IMR-90 (cell line): ENCODE measurements at regions not wholly inside any gene's neighbourhood (a gene's known extent, or its start where the extent isn't known, plus 50 kb on each side); places are given as distances from the start of the nearest gene placed in this dataset.

Source experiments
- ATAC-seq: fragments of 200-7000 bp; cut with Tn5 transposase; 2 replicates; pipeline ENCODE4 v1.9.1; 2020; ENCODE audit warnings: low read depth, mild to moderate bottlenecking, moderate library complexity
- BruUV-seq: library from RNA; stranded (reverse); fragments of 400-500 nt; replicated peaks from 2 replicates; lab custom pipeline; 2021; lab: Mats Ljungman, UMichigan
- CTCF ChIA-PET: fragments of 300-600 bp; formaldehyde crosslinking; extraction: SDS; loops from one replicate; lab custom pipeline; 2021; ENCODE audit warnings: antibody characterized with exemption; lab: Yijun Ruan, JAX
- POLR2A ChIA-PET: fragments of 300-600 bp; sonication (Branson Sonifier 250); formaldehyde crosslinking; loops from one replicate; lab custom pipeline; 2022; ENCODE audit warnings: antibody characterized with exemption; ENCODE audit not compliant: unreplicated experiment; lab: Charles Lee
- DNase-seq: peaks from one replicate; pipeline ENCODE4 v3.0.0; 2013
- H2AFZ ChIP-seq: replicated peaks from 2 replicates; pipeline ENCODE3; 2013; ENCODE audit warnings: low read length, mild to moderate bottlenecking; ENCODE audit not compliant: poor library complexity
- H2AK5ac ChIP-seq: 2 replicates; pipeline ENCODE4 v1.6.1; 2013; ENCODE audit warnings: low read depth, low read length, inconsistent platforms
- H2AK9ac ChIP-seq: replicated peaks from 2 replicates; pipeline ENCODE3; 2013; ENCODE audit warnings: mild to moderate bottlenecking, low read depth, low read length, moderate library complexity; ENCODE audit not compliant: poor library complexity
- H2BK120ac ChIP-seq: 2 replicates; pipeline ENCODE4 v1.6.1; 2013; ENCODE audit warnings: low read depth, low read length, inconsistent platforms
- H2BK15ac ChIP-seq: 3 replicates; pipeline ENCODE4 v1.6.1; 2013; ENCODE audit warnings: low read depth, low read length, inconsistent platforms
- H2BK20ac ChIP-seq: 2 replicates; pipeline ENCODE4 v1.6.1; 2013; ENCODE audit warnings: low read depth, mild to moderate bottlenecking, inconsistent platforms, low read length, moderate library complexity
- H2BK5ac ChIP-seq: 2 replicates; pipeline ENCODE4 v1.6.1; 2013; ENCODE audit warnings: mild to moderate bottlenecking, low read depth, low read length, inconsistent platforms; ENCODE audit not compliant: poor library complexity, severe bottlenecking
- H3K14ac ChIP-seq: replicated peaks from 2 replicates; pipeline ENCODE4 v1.6.1; 2013; ENCODE audit warnings: low read depth, low read length, inconsistent platforms
- H3K18ac ChIP-seq: 2 replicates; pipeline ENCODE4 v1.6.1; 2013; ENCODE audit warnings: low read depth, low read length, control low read depth
- H3K23ac ChIP-seq: 2 replicates; pipeline ENCODE4 v1.6.1; 2013; ENCODE audit warnings: low read depth, low read length, inconsistent platforms
- H3K27ac ChIP-seq: 2 replicates; pipeline ENCODE4 v1.5.1; 2013; ENCODE audit warnings: mild to moderate bottlenecking, control low read depth, low read length; ENCODE audit not compliant: insufficient read depth
- H3K27me3 ChIP-seq: 2 replicates; pipeline ENCODE4 v1.6.1; 2013; ENCODE audit warnings: low read length; ENCODE audit not compliant: control insufficient read depth, insufficient read depth
- H3K36me3 ChIP-seq: 2 replicates; pipeline ENCODE4 v1.6.1; 2013; ENCODE audit warnings: low read length, mixed read lengths; ENCODE audit not compliant: control insufficient read depth, insufficient read depth
- H3K4ac ChIP-seq: 2 replicates; pipeline ENCODE4 v1.6.1; 2013; ENCODE audit warnings: low read depth, low read length, inconsistent platforms
- H3K4me1 ChIP-seq: 2 replicates; pipeline ENCODE4 v1.6.1; 2013; ENCODE audit warnings: low read length, mixed read lengths; ENCODE audit not compliant: control insufficient read depth, insufficient read depth
- H3K4me2 ChIP-seq: 2 replicates; pipeline ENCODE4 v1.6.1; 2013; ENCODE audit warnings: low read depth, mild to moderate bottlenecking, control low read depth, low read length, moderate library complexity
- H3K4me3 ChIP-seq: 2 replicates; pipeline ENCODE4 v1.5.1; 2013; ENCODE audit warnings: low read depth, mild to moderate bottlenecking, control low read depth, low read length, moderate library complexity; ENCODE audit not compliant: insufficient read depth
- H3K56ac ChIP-seq: 2 replicates; pipeline ENCODE4 v1.6.1; 2013; ENCODE audit warnings: low read length, inconsistent platforms; ENCODE audit not compliant: insufficient read depth; ENCODE audit errors: extremely low read depth
- H3K79me1 ChIP-seq, 2 experiments: 2 replicates each; pipeline ENCODE4 v1.6.1; 2013; ENCODE audit warnings: low read length in 2 of 2, inconsistent platforms in 1 of 2, low read depth in 1 of 2
- H3K9ac ChIP-seq: 2 replicates; pipeline ENCODE4 v1.6.1; 2013; ENCODE audit warnings: low read depth, low read length, control low read depth
- H3K9me1 ChIP-seq: 2 replicates; pipeline ENCODE4 v1.6.1; 2013; ENCODE audit warnings: low read length, inconsistent platforms; ENCODE audit not compliant: insufficient read depth
- H3K9me3 ChIP-seq: 2 replicates; pipeline ENCODE4 v1.6.1; 2013; ENCODE audit warnings: low read length; ENCODE audit not compliant: control insufficient read depth, insufficient read depth
- H4K20me1 ChIP-seq: 2 replicates; pipeline ENCODE4 v1.6.1; 2013; ENCODE audit warnings: low read length, inconsistent platforms; ENCODE audit not compliant: insufficient read depth
- H4K5ac ChIP-seq: 2 replicates; pipeline ENCODE4 v1.6.1; 2013; ENCODE audit warnings: mild to moderate bottlenecking, low read depth, low read length, control low read depth
- H4K8ac ChIP-seq, 2 experiments: 2 replicates each; pipeline ENCODE4 v1.6.1; 2013; ENCODE audit warnings: low read depth in 2 of 2, low read length in 2 of 2, control low read depth in 1 of 2, inconsistent platforms in 1 of 2
- H4K91ac ChIP-seq: 2 replicates; pipeline ENCODE4 v1.6.1; 2013; ENCODE audit warnings: low read depth, low read length, inconsistent platforms; ENCODE audit not compliant: insufficient read depth
- BHLHE40 ChIP-seq: fragments of 150-350 bp; IDR thresholded peaks from 2 replicates; pipeline ENCODE4 v1.6.1; 2016; ENCODE audit warnings: mild to moderate bottlenecking, low read depth, low read length
- CHD1 ChIP-seq: IDR thresholded peaks from 2 replicates; pipeline ENCODE4 v1.6.1; 2012; ENCODE audit warnings: low read depth, low read length, improper control_type of control experiment
- FOS ChIP-seq: fragments of 150-350 bp; IDR thresholded peaks from 2 replicates; pipeline ENCODE4 v1.6.1; 2016; ENCODE audit warnings: low read depth, low read length
- MAZ ChIP-seq: IDR thresholded peaks from 2 replicates; pipeline ENCODE4 v1.6.1; 2012; ENCODE audit warnings: low read depth, mild to moderate bottlenecking, low read length, improper control_type of control experiment, moderate library complexity, borderline replicate concordance
- MXI1 ChIP-seq: IDR thresholded peaks from 2 replicates; pipeline ENCODE4 v1.6.1; 2012; ENCODE audit warnings: low read depth, mild to moderate bottlenecking, low read length, moderate library complexity, borderline replicate concordance
- NFE2L2 ChIP-seq: fragments of 150-350 bp; IDR thresholded peaks from 2 replicates; pipeline ENCODE4 v1.6.1; 2016; ENCODE audit warnings: low read depth, mild to moderate bottlenecking, low read length
- POLR2A ChIP-seq: IDR thresholded peaks from 2 replicates; pipeline ENCODE4 v1.6.1; 2012; ENCODE audit warnings: mild to moderate bottlenecking, low read depth, low read length
- RAD21 ChIP-seq: IDR thresholded peaks from 2 replicates; pipeline ENCODE4 v1.6.1; 2012; ENCODE audit warnings: low read length, improper control_type of control experiment
- RCOR1 ChIP-seq: IDR thresholded peaks from 2 replicates; pipeline ENCODE4 v1.6.1; 2012; ENCODE audit warnings: mild to moderate bottlenecking, low read length, improper control_type of control experiment; ENCODE audit not compliant: insufficient replicate concordance
- RFX5 ChIP-seq: IDR thresholded peaks from 2 replicates; pipeline ENCODE4 v1.8.0; 2012; ENCODE audit warnings: low read depth, mild to moderate bottlenecking, low read length, moderate library complexity
- SMC3 ChIP-seq: fragments of 150-350 bp; IDR thresholded peaks from 2 replicates; pipeline ENCODE4 v1.6.1; 2016; ENCODE audit warnings: low read depth, mild to moderate bottlenecking, antibody characterized with exemption, low read length, moderate library complexity
- USF2 ChIP-seq: fragments of 150-350 bp; IDR thresholded peaks from 2 replicates; pipeline ENCODE4 v1.6.1; 2017; ENCODE audit warnings: mild to moderate bottlenecking, antibody characterized with exemption, low read length, low read depth
- WGBS, 2 experiments: methylation state at CpG; one replicate each; pipeline versions ENCODE4 v1.1.5 to v1.1.7; 2013; ENCODE audit warnings: missing lambda C conversion rate in 2 of 2; ENCODE audit not compliant: insufficient read length in 1 of 2; ENCODE audit errors: extremely low coverage in 2 of 2; 5-methylcytosine and 5-hydroxymethylcytosine counted together
- dilution Hi-C: fragments of 300-500 bp; cut with HindIII; formaldehyde crosslinking; loops from one replicate; pipeline ENCODE4 v1.14.3; 2018; ENCODE audit warnings: low sequenced_read_pairs; ENCODE audit not compliant: unreplicated experiment
- in situ Hi-C: fragments of 300-500 bp; cut with MboI; formaldehyde crosslinking; loops from 3 replicates; pipeline ENCODE4 v1.14.3; 2019; ENCODE audit warnings: low sequenced_read_pairs, inconsistent platforms, mixed read lengths
- intact Hi-C: fragments of 100-400 bp; cut with micrococcal nuclease; formaldehyde crosslinking; loops from 2 replicates; pipeline ENCODE4 v1.10.0; 2022
- TF ChIP-seq, protein P1 (sequence below): conservative IDR thresholded peaks from 2 replicates; pipeline ENCODE4 v1.5.1; 2012; ENCODE audit warnings: mild to moderate bottlenecking, low read depth, low read length, improper control_type of control experiment
- TF ChIP-seq, protein P2 (sequence below): fragments of 150-350 bp; IDR thresholded peaks from 2 replicates; pipeline ENCODE4 v1.6.1; 2016; ENCODE audit warnings: low read depth, mild to moderate bottlenecking, low read length, moderate library complexity, borderline replicate concordance

DNA sequence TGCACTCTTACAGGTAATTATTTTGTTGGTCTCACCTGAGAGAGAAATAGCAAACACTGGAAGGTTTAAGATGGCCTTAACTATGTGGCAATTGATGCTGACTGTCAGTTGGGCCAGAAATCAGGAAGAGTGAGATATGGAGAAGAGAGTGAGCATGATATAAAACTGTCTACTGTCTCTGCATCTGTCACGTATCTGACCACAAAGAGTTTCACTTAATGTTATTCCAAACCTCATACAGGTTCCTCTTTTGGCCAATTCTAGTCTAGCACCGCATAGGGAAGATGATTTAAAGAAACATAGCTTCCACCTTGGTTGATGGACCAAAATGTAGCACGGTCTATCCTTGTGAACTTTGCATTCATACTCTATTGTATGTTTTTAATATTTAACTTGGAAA is 381.0 kb upstream of the BOD1L1 start:
- Histone ChIP-seq H2BK5ac (no peak overlapping the region), H3K9ac (no peak overlapping the region), H4K5ac (no peak overlapping the region), H2BK120ac (no peak overlapping the region), H3K36me3 (no peaks in the 10 kb centered on the region), H4K8ac (no peak overlapping the region), H2AFZ (no peak overlapping the region), H4K20me1 (no peaks in the 10 kb centered on the region), H3K27ac (no peak overlapping the region), H3K56ac (no peak overlapping the region), H3K9me1 (no peaks in the 10 kb centered on the region), H2AK9ac (no peak overlapping the region), H3K18ac (no peak overlapping the region), H3K14ac (no peak overlapping the region), H4K91ac (no peak overlapping the region), H3K4me2 (no peak overlapping the region), H3K4ac (no peak overlapping the region), H2BK15ac (no peak overlapping the region), H3K27me3 (no peaks in the 10 kb centered on the region), H3K4me3 (no peak overlapping the region), H3K23ac (no peak overlapping the region), H3K9me3 (no peaks in the 10 kb centered on the region), H3K79me1 (no peaks in the 10 kb centered on the region), H3K4me1 (no peaks in the 10 kb centered on the region), H2BK20ac (no peak overlapping the region), H2AK5ac (no peak overlapping the region)
- intact Hi-C loops (no loop called here), in situ Hi-C loops (no loop called here), dilution Hi-C loops (no loop called here)
- no peak for DNase-seq
- TF ChIP-seq RFX5 (no peak), FOS (no peak), MXI1 (no peak), RCOR1 (no peak), CHD1 (no peak), POLR2A (no peak), USF2 (no peak), MAZ (no peak), NFE2L2 (no peak), RAD21 (no peak), BHLHE40 (no peak), SMC3 (no peak)
- TF ChIP-seq, protein P1, sequence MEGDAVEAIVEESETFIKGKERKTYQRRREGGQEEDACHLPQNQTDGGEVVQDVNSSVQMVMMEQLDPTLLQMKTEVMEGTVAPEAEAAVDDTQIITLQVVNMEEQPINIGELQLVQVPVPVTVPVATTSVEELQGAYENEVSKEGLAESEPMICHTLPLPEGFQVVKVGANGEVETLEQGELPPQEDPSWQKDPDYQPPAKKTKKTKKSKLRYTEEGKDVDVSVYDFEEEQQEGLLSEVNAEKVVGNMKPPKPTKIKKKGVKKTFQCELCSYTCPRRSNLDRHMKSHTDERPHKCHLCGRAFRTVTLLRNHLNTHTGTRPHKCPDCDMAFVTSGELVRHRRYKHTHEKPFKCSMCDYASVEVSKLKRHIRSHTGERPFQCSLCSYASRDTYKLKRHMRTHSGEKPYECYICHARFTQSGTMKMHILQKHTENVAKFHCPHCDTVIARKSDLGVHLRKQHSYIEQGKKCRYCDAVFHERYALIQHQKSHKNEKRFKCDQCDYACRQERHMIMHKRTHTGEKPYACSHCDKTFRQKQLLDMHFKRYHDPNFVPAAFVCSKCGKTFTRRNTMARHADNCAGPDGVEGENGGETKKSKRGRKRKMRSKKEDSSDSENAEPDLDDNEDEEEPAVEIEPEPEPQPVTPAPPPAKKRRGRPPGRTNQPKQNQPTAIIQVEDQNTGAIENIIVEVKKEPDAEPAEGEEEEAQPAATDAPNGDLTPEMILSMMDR, result no peak
- TF ChIP-seq, protein P2, sequence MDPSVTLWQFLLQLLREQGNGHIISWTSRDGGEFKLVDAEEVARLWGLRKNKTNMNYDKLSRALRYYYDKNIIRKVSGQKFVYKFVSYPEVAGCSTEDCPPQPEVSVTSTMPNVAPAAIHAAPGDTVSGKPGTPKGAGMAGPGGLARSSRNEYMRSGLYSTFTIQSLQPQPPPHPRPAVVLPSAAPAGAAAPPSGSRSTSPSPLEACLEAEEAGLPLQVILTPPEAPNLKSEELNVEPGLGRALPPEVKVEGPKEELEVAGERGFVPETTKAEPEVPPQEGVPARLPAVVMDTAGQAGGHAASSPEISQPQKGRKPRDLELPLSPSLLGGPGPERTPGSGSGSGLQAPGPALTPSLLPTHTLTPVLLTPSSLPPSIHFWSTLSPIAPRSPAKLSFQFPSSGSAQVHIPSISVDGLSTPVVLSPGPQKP, result no peak
- no TSS peak for BruUV-seq
- WGBS, 2 experiments, result no CpG with 5 or more reads among the region's 3 CpGs
- ChIA-PET POLR2A (no interaction called here), CTCF (no interaction called here)
- ATAC-seq, result no peak
